ENCODE measurements at regions not wholly inside any gene's neighbourhood (a gene's known extent, or its start where the extent isn't known, plus 50 kb on each side); places are given as distances from the start of the nearest gene placed in this dataset.

GRCh38 chr2:215602997-215603396 is 167.1 kb upstream of the FN1 start:
- TF ChIP-seq, protein P1, sequence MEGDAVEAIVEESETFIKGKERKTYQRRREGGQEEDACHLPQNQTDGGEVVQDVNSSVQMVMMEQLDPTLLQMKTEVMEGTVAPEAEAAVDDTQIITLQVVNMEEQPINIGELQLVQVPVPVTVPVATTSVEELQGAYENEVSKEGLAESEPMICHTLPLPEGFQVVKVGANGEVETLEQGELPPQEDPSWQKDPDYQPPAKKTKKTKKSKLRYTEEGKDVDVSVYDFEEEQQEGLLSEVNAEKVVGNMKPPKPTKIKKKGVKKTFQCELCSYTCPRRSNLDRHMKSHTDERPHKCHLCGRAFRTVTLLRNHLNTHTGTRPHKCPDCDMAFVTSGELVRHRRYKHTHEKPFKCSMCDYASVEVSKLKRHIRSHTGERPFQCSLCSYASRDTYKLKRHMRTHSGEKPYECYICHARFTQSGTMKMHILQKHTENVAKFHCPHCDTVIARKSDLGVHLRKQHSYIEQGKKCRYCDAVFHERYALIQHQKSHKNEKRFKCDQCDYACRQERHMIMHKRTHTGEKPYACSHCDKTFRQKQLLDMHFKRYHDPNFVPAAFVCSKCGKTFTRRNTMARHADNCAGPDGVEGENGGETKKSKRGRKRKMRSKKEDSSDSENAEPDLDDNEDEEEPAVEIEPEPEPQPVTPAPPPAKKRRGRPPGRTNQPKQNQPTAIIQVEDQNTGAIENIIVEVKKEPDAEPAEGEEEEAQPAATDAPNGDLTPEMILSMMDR (IDR thresholded peaks at IDR 0.05): no peak
- no peak for TF ChIP-seq POLR2A (IDR thresholded peaks at IDR 0.05)
